SK-N-SH (cell line): ENCODE measurements at regions not wholly inside any gene's neighbourhood (a gene's known extent, or its start where the extent isn't known, plus 50 kb on each side); places are given as distances from the start of the nearest gene placed in this dataset.

Source experiments
- CTCF ChIA-PET: fragments of 300-600, 350-600 bp; formaldehyde crosslinking; extraction: SDS; loops from one replicate; lab custom pipeline; 2021; lab: Yijun Ruan, JAX
- POLR2A ChIA-PET: fragments of 350-600 bp; sonication (Branson Sonifier 250); formaldehyde crosslinking; extraction: SDS; loops from one replicate; lab custom pipeline; 2020; ENCODE audit warnings: antibody characterized with exemption, inconsistent platforms; lab: Yijun Ruan, JAX
- DNase-seq: peaks from one replicate; pipeline ENCODE4 v3.0.0; 2012
- H2AFZ ChIP-seq: fragments of 200-600 bp; sonication (generic); 2 replicates; pipeline ENCODE4 v1.8.1; 2016; ENCODE audit warnings: antibody characterized with exemption, mild to moderate bottlenecking, low read depth
- H3F3A ChIP-seq: fragments of 200-600 bp; sonication (generic); replicated peaks from 2 replicates; pipeline ENCODE3; 2016; ENCODE audit warnings: antibody characterized with exemption, mild to moderate bottlenecking; ENCODE audit not compliant: insufficient read depth
- H3K27ac ChIP-seq, 2 experiments: fragments of 200-500 bp in 1 of 2; fragments of 200-600 bp in 1 of 2; sonication (Bioruptor generic) in 1 of 2; sonication (generic), shearing (Covaris generic) in 1 of 2; 2 replicates each; pipeline versions ENCODE4 v1.5.1 to v1.6.1; 2014 to 2016; ENCODE audit warnings: low read depth in 2 of 2, inconsistent platforms in 1 of 2, low read length in 1 of 2, mild to moderate bottlenecking in 1 of 2, mixed read lengths in 1 of 2
- H3K27me3 ChIP-seq: fragments of 200-600 bp; sonication (generic), shearing (Covaris generic); 2 replicates; pipeline ENCODE4 v1.6.1; 2016; ENCODE audit warnings: mixed run types; ENCODE audit not compliant: insufficient read depth
- H3K36me3 ChIP-seq, 2 experiments: fragments of 200-500 bp in 1 of 2; fragments of 200-600 bp in 1 of 2; sonication (Bioruptor generic) in 1 of 2; sonication (generic) in 1 of 2; replicated peaks in 1 of 2; 2 replicates each; pipeline versions ENCODE3 to v1.5.1; 2014 to 2016; ENCODE audit warnings: low read length in 1 of 2, mild to moderate bottlenecking in 1 of 2; ENCODE audit not compliant: insufficient read depth in 2 of 2, control insufficient read depth in 1 of 2
- H3K4me1 ChIP-seq, 2 experiments: fragments of 200-500 bp in 1 of 2; fragments of 200-600 bp in 1 of 2; sonication (Bioruptor generic) in 1 of 2; sonication (generic), shearing (Covaris generic) in 1 of 2; 2 replicates each; pipeline versions ENCODE4 v1.5.1 to v1.6.1; 2014 to 2016; ENCODE audit warnings: low read depth in 1 of 2, low read length in 1 of 2, mixed run types in 1 of 2; ENCODE audit not compliant: insufficient read depth in 2 of 2, control insufficient read depth in 1 of 2
- H3K4me2 ChIP-seq: fragments of 200-600 bp; sonication (generic), shearing (Covaris generic); 2 replicates; pipeline ENCODE4 v1.6.1; 2017; ENCODE audit warnings: mixed run types
- H3K4me3 ChIP-seq, 2 experiments: fragments of 200-500 bp in 1 of 2; fragments of 200-600 bp in 1 of 2; sonication (Bioruptor generic) in 1 of 2; sonication (generic), shearing (Covaris generic) in 1 of 2; 2 replicates each; pipeline versions ENCODE4 v1.5.1 to v1.8.1; 2014 to 2016; ENCODE audit warnings: low read depth in 2 of 2, inconsistent platforms in 1 of 2, low read length in 1 of 2, mild to moderate bottlenecking in 1 of 2, mixed read lengths in 1 of 2, moderate library complexity in 1 of 2
- H3K79me2 ChIP-seq: fragments of 200-600 bp; sonication (generic); 2 replicates; pipeline ENCODE4 v1.8.1; 2017; ENCODE audit warnings: mild to moderate bottlenecking; ENCODE audit not compliant: insufficient read depth
- H3K9ac ChIP-seq: fragments of 200-600 bp; sonication (generic); 2 replicates; pipeline ENCODE4 v1.6.1; 2017; ENCODE audit warnings: mixed run types
- H3K9me2 ChIP-seq: fragments of 200-600 bp; sonication (generic); 2 replicates; pipeline ENCODE4 v1.6.1; 2017; ENCODE audit warnings: mixed run types
- H3K9me3 ChIP-seq: fragments of 200-600 bp; sonication (generic); 2 replicates; pipeline ENCODE4 v1.6.1; 2017; ENCODE audit warnings: mixed run types, mild to moderate bottlenecking, moderate library complexity
- H4K20me1 ChIP-seq: fragments of 200-600 bp; sonication (generic); 2 replicates; pipeline ENCODE4 v1.6.1; 2017; ENCODE audit warnings: mild to moderate bottlenecking, mixed run types; ENCODE audit not compliant: insufficient read depth
- GABPA ChIP-seq: IDR thresholded peaks from 2 replicates; pipeline ENCODE4 v1.4.0; 2012; ENCODE audit warnings: low read depth, mild to moderate bottlenecking
- GATA2 ChIP-seq: sonication (generic); formaldehyde crosslinking; IDR thresholded peaks from 2 replicates; pipeline ENCODE4 v1.5.0; 2020; ENCODE audit warnings: mild to moderate bottlenecking, missing genetic modification reagents
- IRF3 ChIP-seq: fragments of 150-350 bp; IDR thresholded peaks from 2 replicates; pipeline ENCODE4 v1.6.1; 2016; ENCODE audit warnings: mild to moderate bottlenecking, low read depth, low read length
- JUND ChIP-seq: IDR thresholded peaks from 2 replicates; pipeline ENCODE4 v1.4.0; 2012
- MAX ChIP-seq: IDR thresholded peaks from 2 replicates; pipeline ENCODE4 v1.4.0; 2012; ENCODE audit warnings: low read depth
- MXI1 ChIP-seq: IDR thresholded peaks from 2 replicates; pipeline ENCODE4 v1.6.1; 2012; ENCODE audit warnings: mild to moderate bottlenecking, low read depth, low read length, improper control_type of control experiment
- NRF1 ChIP-seq: IDR thresholded peaks from 2 replicates; pipeline ENCODE4 v1.6.1; 2012; ENCODE audit warnings: low read depth, mild to moderate bottlenecking, low read length
- RCOR1 ChIP-seq: fragments of 150-350 bp; IDR thresholded peaks from 2 replicates; pipeline ENCODE4 v1.6.1; 2017; ENCODE audit warnings: antibody characterized with exemption, low read length
- RFX5 ChIP-seq: IDR thresholded peaks from 2 replicates; pipeline ENCODE4 v1.6.1; 2012; ENCODE audit warnings: mild to moderate bottlenecking, improper control_type of control experiment, low read length
- RXRA ChIP-seq: IDR thresholded peaks from 2 replicates; pipeline ENCODE4 v1.4.0; 2012; ENCODE audit warnings: low read depth, mild to moderate bottlenecking, borderline replicate concordance
- SMC3 ChIP-seq: IDR thresholded peaks from 2 replicates; pipeline ENCODE4 v1.6.1; 2012; ENCODE audit warnings: low read depth, low read length, improper control_type of control experiment
- TAF1 ChIP-seq: IDR thresholded peaks from 2 replicates; pipeline ENCODE4 v1.6.1; 2012; ENCODE audit warnings: low read depth, mild to moderate bottlenecking, low read length, moderate library complexity, borderline replicate concordance
- TCF12 ChIP-seq: IDR thresholded peaks from 2 replicates; pipeline ENCODE4 v1.4.0; 2012
- USF1 ChIP-seq: IDR thresholded peaks from 2 replicates; pipeline ENCODE4 v1.4.0; 2012; ENCODE audit warnings: low read depth, borderline replicate concordance
- YY1 ChIP-seq: IDR thresholded peaks from 2 replicates; pipeline ENCODE4 v1.4.0; 2012; ENCODE audit warnings: low read depth, mild to moderate bottlenecking
- WGBS: methylation state at CpG from one replicate; pipeline ENCODE4 v1.1.6; 2017; ENCODE audit warnings: low lambda C conversion rate; 5-methylcytosine and 5-hydroxymethylcytosine counted together

- no peak overlapping the region for H2AFZ ChIP-seq
- no peaks in the 10 kb centered on the region for H3K4me1 ChIP-seq
- DNase-seq: no peak
- ChIA-PET CTCF (no interaction called here), POLR2A (no interaction called here)
- TF ChIP-seq TCF12 (no peak), YY1 (no peak), USF1 (no peak), SMC3 (no peak), IRF3 (no peak), GATA2 (CRISPR knock-in tag) (no peak), TAF1 (no peak), RXRA (no peak), JUND (no peak), MXI1 (no peak)
- 36% methylated on average over 4 of the region's 4 CpGs for WGBS
- H3K4me3 ChIP-seq: no peak overlapping the region
- no peaks in the 10 kb centered on the region for H3K27me3 ChIP-seq
- no peak overlapping the region for H3K9ac ChIP-seq
- H3K4me2 ChIP-seq: no peak overlapping the region
- H3K9me3 ChIP-seq: no peaks in the 10 kb centered on the region
- no peaks in the 10 kb centered on the region for H3F3A ChIP-seq
- no peaks in the 10 kb centered on the region for H3K9me2 ChIP-seq
- no peak overlapping the region for H3K27ac ChIP-seq
- no peaks in the 10 kb centered on the region for H3K79me2 ChIP-seq
- no peaks in the 10 kb centered on the region for H4K20me1 ChIP-seq
- H3K36me3 ChIP-seq: no peaks in the 10 kb centered on the region
Measured at GRCh38 chr4:188329521-188329920, 190.3 kb downstream of the TRIML1 start.

- Histone ChIP-seq H3F3A (no peaks in the 10 kb centered on the region), H3K4me1 (no peaks in the 10 kb centered on the region), H3K9ac (no peak overlapping the region), H3K9me3 (no peaks in the 10 kb centered on the region), H3K4me3 (no peak overlapping the region), H3K9me2 (no peaks in the 10 kb centered on the region), H3K27me3 (no peaks in the 10 kb centered on the region), H4K20me1 (no peaks in the 10 kb centered on the region), H3K27ac (no peak overlapping the region), H2AFZ (no peak overlapping the region), H3K4me2 (no peak overlapping the region), H3K79me2 (no peaks in the 10 kb centered on the region), H3K36me3 (no peaks in the 10 kb centered on the region)
- TF ChIP-seq GATA2 (CRISPR knock-in tag): no peak
- no peak for TF ChIP-seq RCOR1
- no peak for TF ChIP-seq GABPA
- no peak for TF ChIP-seq NRF1
- no peak for TF ChIP-seq JUND
- TF ChIP-seq RFX5: no peak
- no peak for TF ChIP-seq MAX
- CTCF ChIA-PET: no interaction called here
- POLR2A ChIA-PET: no interaction called here
- no peak for DNase-seq
- WGBS: 21% methylated on average over 2 of the region's 2 CpGs
Measured at GRCh38 chr4:188332265-188332664, 193.0 kb downstream of the TRIML1 start.
